Neural cell (in vitro differentiated cells): ENCODE measurements at regions not wholly inside any gene's neighbourhood (a gene's known extent, or its start where the extent isn't known, plus 50 kb on each side); places are given as distances from the start of the nearest gene placed in this dataset.

ENCODE experiments used
- H2AFZ ChIP-seq: fragments of 200-600, 300-800 bp; sonication (generic), shearing (Covaris generic); 2 replicates; pipeline ENCODE4 v1.6.0; 2014; ENCODE audit warnings: low read depth, mild to moderate bottlenecking, antibody characterized with exemption, low read length, moderate library complexity
- H3F3A ChIP-seq: fragments of 200-600 bp; shearing (Covaris generic); 2 replicates; pipeline ENCODE4 v1.6.1; 2016; ENCODE audit warnings: mild to moderate bottlenecking, moderate library complexity, mixed read lengths, antibody characterized with exemption, low read length; ENCODE audit not compliant: insufficient read depth, poor library complexity, severe bottlenecking
- H3K27ac ChIP-seq: fragments of 200-600, 300-800 bp; sonication (generic), shearing (Covaris generic); 2 replicates; pipeline ENCODE4 v1.5.1; 2014; ENCODE audit warnings: mild to moderate bottlenecking, low read length, moderate library complexity
- H3K27me3 ChIP-seq: fragments of 300-800, 200-600 bp; sonication (generic), shearing (Covaris generic); 2 replicates; pipeline ENCODE4 v1.6.0; 2014; ENCODE audit warnings: mild to moderate bottlenecking, low read depth, low read length, moderate library complexity; ENCODE audit not compliant: insufficient read depth
- H3K36me3 ChIP-seq: fragments of 300-800, 200-600 bp; sonication (generic), shearing (Covaris generic); 2 replicates; pipeline ENCODE4 v1.5.1; 2014; ENCODE audit warnings: mild to moderate bottlenecking, antibody characterized with exemption, low read length, moderate library complexity; ENCODE audit not compliant: insufficient read depth
- H3K4me2 ChIP-seq: fragments of 300-800, 200-600 bp; sonication (generic), shearing (Covaris generic); 2 replicates; pipeline ENCODE4 v1.6.0; 2014; ENCODE audit warnings: mild to moderate bottlenecking, low read length
- H3K4me3 ChIP-seq: fragments of 300-800, 200-600 bp; sonication (generic), shearing (Covaris generic); 2 replicates; pipeline ENCODE4 v1.5.1; 2014; ENCODE audit warnings: mild to moderate bottlenecking, low read length, moderate library complexity
- H3K79me2 ChIP-seq: fragments of 200-600 bp; shearing (Covaris generic); replicated peaks from 2 replicates; pipeline ENCODE4 v1.6.0; 2014; ENCODE audit warnings: mild to moderate bottlenecking, low read length, moderate library complexity; ENCODE audit not compliant: insufficient read depth
- H3K9ac ChIP-seq: fragments of 300-800, 200-600 bp; sonication (generic), shearing (Covaris generic); 2 replicates; pipeline ENCODE4 v1.6.1; 2016; ENCODE audit warnings: mild to moderate bottlenecking, low read length, mixed read lengths
- H3K9me2 ChIP-seq: fragments of 200-600 bp; shearing (Covaris generic); 2 replicates; pipeline ENCODE4 v1.6.1; 2016; ENCODE audit warnings: mild to moderate bottlenecking, low read length, mixed read lengths; ENCODE audit not compliant: insufficient read depth
- H3K9me3 ChIP-seq: fragments of 200-600, 300-800 bp; sonication (generic), shearing (Covaris generic); 2 replicates; pipeline ENCODE4 v1.6.1; 2016; ENCODE audit warnings: mild to moderate bottlenecking, mixed run types, low read length, moderate library complexity, mixed read lengths
- H4K20me1 ChIP-seq: fragments of 200-600 bp; shearing (Covaris generic); 2 replicates; pipeline ENCODE4 v1.6.1; 2016; ENCODE audit warnings: mild to moderate bottlenecking, mixed run types; ENCODE audit not compliant: insufficient read depth
- EP300 ChIP-seq: fragments of 450-650 bp; conservative IDR thresholded peaks from 2 replicates; pipeline ENCODE4 v1.6.1; 2014; ENCODE audit warnings: antibody characterized with exemption, mild to moderate bottlenecking, moderate library complexity; ENCODE audit not compliant: poor library complexity, severe bottlenecking
- EZH2 ChIP-seq: fragments of 200-600, 300-800 bp; shearing (Covaris generic), sonication (generic); IDR thresholded peaks from 2 replicates; pipeline ENCODE4 v1.6.1; 2014; ENCODE audit warnings: antibody characterized with exemption, low read length, borderline replicate concordance, mild to moderate bottlenecking; ENCODE audit not compliant: insufficient read depth, poor library complexity, severe bottlenecking
- MXI1 ChIP-seq: fragments of 450-650 bp; conservative IDR thresholded peaks from 2 replicates; pipeline ENCODE4 v1.6.1; 2014; ENCODE audit warnings: antibody characterized with exemption, mild to moderate bottlenecking; ENCODE audit not compliant: poor library complexity, severe bottlenecking
- POLR2AphosphoS5 ChIP-seq: IDR thresholded peaks from 2 replicates; pipeline ENCODE4 v1.6.1; 2012
- RAD21 ChIP-seq: fragments of 450-650 bp; conservative IDR thresholded peaks from 2 replicates; pipeline ENCODE4 v1.6.1; 2014; ENCODE audit warnings: antibody characterized with exemption, mild to moderate bottlenecking, moderate library complexity
- SMC3 ChIP-seq: fragments of 450-650 bp; conservative IDR thresholded peaks from 2 replicates; pipeline ENCODE4 v1.6.1; 2014; ENCODE audit warnings: antibody characterized with exemption, mild to moderate bottlenecking, moderate library complexity; ENCODE audit not compliant: poor library complexity
- TAF1 ChIP-seq: IDR thresholded peaks from 2 replicates; pipeline ENCODE4 v1.6.1; 2012; ENCODE audit warnings: low read depth
- TF ChIP-seq, protein P1 (sequence below): IDR thresholded peaks from 2 replicates; pipeline ENCODE4 v1.6.1; 2012; ENCODE audit warnings: borderline replicate concordance
- TF ChIP-seq, protein P2 (sequence below): fragments of 450-650 bp; IDR thresholded peaks from 2 replicates; pipeline ENCODE4 v1.5.1; 2014; ENCODE audit warnings: antibody characterized with exemption, mild to moderate bottlenecking, moderate library complexity; ENCODE audit not compliant: poor library complexity, severe bottlenecking

DNA sequence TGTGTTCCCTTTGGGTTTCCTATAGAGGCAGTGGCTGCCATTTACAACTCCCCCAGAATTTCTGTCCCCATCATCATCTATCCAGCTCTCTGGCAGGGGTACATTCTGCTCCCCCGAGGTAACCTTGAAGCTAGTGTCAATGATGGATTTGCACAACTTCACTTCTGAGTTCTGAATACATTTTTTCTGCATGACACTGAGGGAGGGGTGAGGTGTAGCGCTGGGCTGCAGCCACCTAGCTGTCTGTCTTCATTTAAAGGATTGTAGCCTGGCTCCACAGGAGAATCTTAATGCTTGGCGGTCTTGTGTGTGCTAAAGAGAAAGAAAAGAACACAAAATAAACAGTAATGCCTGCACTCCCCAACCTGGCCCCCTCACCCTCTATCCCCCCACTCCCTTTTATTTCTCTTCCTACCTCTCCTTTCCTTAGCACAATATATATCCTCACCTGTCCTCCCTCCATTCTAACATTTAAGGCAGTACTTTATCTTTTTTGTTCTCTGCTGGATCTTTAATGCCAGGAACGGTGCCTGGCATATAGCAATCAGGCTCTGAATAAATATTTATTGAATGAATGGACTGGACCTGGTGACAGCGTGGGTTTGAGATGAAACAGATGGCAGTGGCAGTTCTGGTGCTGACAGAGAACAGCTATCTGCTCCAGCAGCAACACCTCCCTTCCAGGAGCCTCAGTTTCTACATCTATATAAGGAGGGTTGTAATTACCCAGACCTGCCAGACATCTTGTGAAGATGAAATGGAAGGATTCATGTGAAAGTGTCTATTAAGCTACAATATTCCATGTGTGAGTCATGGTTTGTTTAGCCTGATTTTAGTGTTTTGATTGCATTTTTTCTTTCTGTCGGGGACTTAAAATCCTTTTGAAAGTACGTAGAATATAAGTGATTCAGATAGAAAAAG is 163.5 kb upstream of the CDH11 start:
- Histone ChIP-seq H3K79me2 (no peaks in the 10 kb centered on the region), H3K27ac (no peak overlapping the region), H3K9me2 (no peaks in the 10 kb centered on the region), H3F3A (no peaks in the 10 kb centered on the region), H3K27me3 (no peaks in the 10 kb centered on the region), H3K9ac (no peak overlapping the region), H3K36me3 (no peaks in the 10 kb centered on the region), H3K4me3 (no peak overlapping the region), H3K9me3 (no peaks in the 10 kb centered on the region), H2AFZ (no peak overlapping the region), H3K4me2 (no peak overlapping the region), H4K20me1 (no peaks in the 10 kb centered on the region)
- TF ChIP-seq MXI1 (no peak), POLR2AphosphoS5 (no peak), EP300 (no peak), EZH2 (no peak), SMC3 (no peak), RAD21 (no peak), TAF1 (no peak)
- TF ChIP-seq, protein P1, sequence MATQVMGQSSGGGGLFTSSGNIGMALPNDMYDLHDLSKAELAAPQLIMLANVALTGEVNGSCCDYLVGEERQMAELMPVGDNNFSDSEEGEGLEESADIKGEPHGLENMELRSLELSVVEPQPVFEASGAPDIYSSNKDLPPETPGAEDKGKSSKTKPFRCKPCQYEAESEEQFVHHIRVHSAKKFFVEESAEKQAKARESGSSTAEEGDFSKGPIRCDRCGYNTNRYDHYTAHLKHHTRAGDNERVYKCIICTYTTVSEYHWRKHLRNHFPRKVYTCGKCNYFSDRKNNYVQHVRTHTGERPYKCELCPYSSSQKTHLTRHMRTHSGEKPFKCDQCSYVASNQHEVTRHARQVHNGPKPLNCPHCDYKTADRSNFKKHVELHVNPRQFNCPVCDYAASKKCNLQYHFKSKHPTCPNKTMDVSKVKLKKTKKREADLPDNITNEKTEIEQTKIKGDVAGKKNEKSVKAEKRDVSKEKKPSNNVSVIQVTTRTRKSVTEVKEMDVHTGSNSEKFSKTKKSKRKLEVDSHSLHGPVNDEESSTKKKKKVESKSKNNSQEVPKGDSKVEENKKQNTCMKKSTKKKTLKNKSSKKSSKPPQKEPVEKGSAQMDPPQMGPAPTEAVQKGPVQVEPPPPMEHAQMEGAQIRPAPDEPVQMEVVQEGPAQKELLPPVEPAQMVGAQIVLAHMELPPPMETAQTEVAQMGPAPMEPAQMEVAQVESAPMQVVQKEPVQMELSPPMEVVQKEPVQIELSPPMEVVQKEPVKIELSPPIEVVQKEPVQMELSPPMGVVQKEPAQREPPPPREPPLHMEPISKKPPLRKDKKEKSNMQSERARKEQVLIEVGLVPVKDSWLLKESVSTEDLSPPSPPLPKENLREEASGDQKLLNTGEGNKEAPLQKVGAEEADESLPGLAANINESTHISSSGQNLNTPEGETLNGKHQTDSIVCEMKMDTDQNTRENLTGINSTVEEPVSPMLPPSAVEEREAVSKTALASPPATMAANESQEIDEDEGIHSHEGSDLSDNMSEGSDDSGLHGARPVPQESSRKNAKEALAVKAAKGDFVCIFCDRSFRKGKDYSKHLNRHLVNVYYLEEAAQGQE, result no peak
- TF ChIP-seq, protein P2, sequence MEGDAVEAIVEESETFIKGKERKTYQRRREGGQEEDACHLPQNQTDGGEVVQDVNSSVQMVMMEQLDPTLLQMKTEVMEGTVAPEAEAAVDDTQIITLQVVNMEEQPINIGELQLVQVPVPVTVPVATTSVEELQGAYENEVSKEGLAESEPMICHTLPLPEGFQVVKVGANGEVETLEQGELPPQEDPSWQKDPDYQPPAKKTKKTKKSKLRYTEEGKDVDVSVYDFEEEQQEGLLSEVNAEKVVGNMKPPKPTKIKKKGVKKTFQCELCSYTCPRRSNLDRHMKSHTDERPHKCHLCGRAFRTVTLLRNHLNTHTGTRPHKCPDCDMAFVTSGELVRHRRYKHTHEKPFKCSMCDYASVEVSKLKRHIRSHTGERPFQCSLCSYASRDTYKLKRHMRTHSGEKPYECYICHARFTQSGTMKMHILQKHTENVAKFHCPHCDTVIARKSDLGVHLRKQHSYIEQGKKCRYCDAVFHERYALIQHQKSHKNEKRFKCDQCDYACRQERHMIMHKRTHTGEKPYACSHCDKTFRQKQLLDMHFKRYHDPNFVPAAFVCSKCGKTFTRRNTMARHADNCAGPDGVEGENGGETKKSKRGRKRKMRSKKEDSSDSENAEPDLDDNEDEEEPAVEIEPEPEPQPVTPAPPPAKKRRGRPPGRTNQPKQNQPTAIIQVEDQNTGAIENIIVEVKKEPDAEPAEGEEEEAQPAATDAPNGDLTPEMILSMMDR, result no peak

DNA sequence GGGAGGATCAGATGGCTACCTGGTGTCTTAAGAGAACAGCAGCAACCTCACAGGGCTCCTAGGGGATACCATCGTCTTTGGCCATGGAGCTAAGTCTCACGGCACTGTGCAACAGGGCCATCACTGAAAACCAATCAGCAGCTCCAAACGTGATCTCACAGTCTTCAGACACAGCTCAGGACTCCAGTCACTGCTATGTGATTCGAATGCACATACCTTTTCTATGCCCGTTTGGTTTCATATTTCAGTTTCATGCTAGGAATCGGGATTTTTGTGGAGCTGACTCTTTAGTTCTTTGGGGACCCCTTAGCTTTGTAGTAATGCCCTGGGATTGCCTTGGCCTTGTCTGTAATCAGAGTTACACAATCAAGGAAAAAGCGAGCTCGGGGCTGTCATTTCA is 162.8 kb upstream of the CDH11 start:
- Histone ChIP-seq H3K9me3 (no peaks in the 10 kb centered on the region), H3K9me2 (no peaks in the 10 kb centered on the region), H3K4me3 (no peak overlapping the region), H3K79me2 (no peaks in the 10 kb centered on the region), H3K27ac (no peak overlapping the region), H3K27me3 (no peaks in the 10 kb centered on the region), H2AFZ (no peak overlapping the region), H3K4me2 (no peak overlapping the region), H3K36me3 (no peaks in the 10 kb centered on the region), H3F3A (no peaks in the 10 kb centered on the region), H4K20me1 (no peaks in the 10 kb centered on the region), H3K9ac (no peak overlapping the region)
- no peak for TF ChIP-seq RAD21
- TF ChIP-seq EZH2, result no peak
- TF ChIP-seq TAF1, result no peak
- TF ChIP-seq, protein P2, result no peak
- TF ChIP-seq EP300, result no peak
